Endothelial cell of umbilical vein (primary cell): ENCODE measurements at regions not wholly inside any gene's neighbourhood (a gene's known extent, or its start where the extent isn't known, plus 50 kb on each side); places are given as distances from the start of the nearest gene placed in this dataset.

Experiments used
- EZH2 ChIP-seq: IDR thresholded peaks from 2 replicates; pipeline ENCODE4 v1.6.1; 2012; ENCODE audit warnings: borderline replicate concordance, low read depth, mild to moderate bottlenecking, moderate library complexity, low read length, inconsistent platforms; ENCODE audit not compliant: severe bottlenecking
- JUN ChIP-seq: IDR thresholded peaks from 2 replicates; pipeline ENCODE4 v1.6.1; 2011; ENCODE audit warnings: borderline replicate concordance, low read depth; ENCODE audit not compliant: insufficient read length, insufficient read depth
- MAX ChIP-seq: IDR thresholded peaks from 2 replicates; pipeline ENCODE4 v1.6.1; 2011; ENCODE audit not compliant: insufficient read depth, insufficient read length
- POLR2A ChIP-seq: IDR thresholded peaks from 2 replicates; pipeline ENCODE4 v1.6.1; 2012; ENCODE audit warnings: low read depth, mild to moderate bottlenecking, control low read depth, low read length
- POLR2AphosphoS5 ChIP-seq: IDR thresholded peaks from 2 replicates; pipeline ENCODE4 v1.6.1; 2012; ENCODE audit warnings: low read depth, mild to moderate bottlenecking, control low read depth, low read length, moderate library complexity; ENCODE audit not compliant: insufficient read depth
- TF ChIP-seq, protein P1 (sequence below), 2 donors: IDR thresholded peaks; 1 replicate in 1 of 2; 2 replicates in 1 of 2; pipeline ENCODE4 v1.5.1; 2011; ENCODE audit warnings: low read length in 2 of 2, mild to moderate bottlenecking in 2 of 2, moderate library complexity in 2 of 2, control low read depth in 1 of 2, inconsistent platforms in 1 of 2, low read depth in 1 of 2; ENCODE audit not compliant: insufficient read depth in 1 of 2; ENCODE audit errors: extremely low read depth in 1 of 2

DNA sequence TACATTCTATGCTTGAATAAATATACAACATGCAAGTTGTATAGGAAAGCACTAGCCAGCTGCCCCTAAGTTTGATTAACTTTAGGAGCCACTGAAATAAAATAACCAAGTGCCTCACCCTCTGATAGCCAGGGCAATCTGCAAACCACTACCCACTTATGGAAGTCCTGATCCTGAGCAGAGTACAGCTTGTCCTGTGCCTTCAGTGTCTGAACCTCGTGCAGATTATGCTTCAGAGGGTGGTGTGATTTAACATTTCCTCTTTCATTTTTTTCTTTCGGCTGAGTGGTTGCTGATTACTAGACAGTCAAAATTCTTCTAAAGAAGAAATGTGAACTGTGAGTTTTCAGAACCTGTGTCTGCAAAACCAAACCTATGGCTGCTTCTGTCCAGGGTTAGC, 327.7 kb downstream of the PIK3R1 start:
- TF ChIP-seq, protein P1, sequence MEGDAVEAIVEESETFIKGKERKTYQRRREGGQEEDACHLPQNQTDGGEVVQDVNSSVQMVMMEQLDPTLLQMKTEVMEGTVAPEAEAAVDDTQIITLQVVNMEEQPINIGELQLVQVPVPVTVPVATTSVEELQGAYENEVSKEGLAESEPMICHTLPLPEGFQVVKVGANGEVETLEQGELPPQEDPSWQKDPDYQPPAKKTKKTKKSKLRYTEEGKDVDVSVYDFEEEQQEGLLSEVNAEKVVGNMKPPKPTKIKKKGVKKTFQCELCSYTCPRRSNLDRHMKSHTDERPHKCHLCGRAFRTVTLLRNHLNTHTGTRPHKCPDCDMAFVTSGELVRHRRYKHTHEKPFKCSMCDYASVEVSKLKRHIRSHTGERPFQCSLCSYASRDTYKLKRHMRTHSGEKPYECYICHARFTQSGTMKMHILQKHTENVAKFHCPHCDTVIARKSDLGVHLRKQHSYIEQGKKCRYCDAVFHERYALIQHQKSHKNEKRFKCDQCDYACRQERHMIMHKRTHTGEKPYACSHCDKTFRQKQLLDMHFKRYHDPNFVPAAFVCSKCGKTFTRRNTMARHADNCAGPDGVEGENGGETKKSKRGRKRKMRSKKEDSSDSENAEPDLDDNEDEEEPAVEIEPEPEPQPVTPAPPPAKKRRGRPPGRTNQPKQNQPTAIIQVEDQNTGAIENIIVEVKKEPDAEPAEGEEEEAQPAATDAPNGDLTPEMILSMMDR (IDR thresholded peaks at IDR 0.05; ENCODE audit: extremely low read depth in 1 of 2, insufficient read depth in 1 of 2, low read depth in 1 of 2, low read length in 2 of 2): no peak
- no peak for TF ChIP-seq EZH2
- TF ChIP-seq POLR2AphosphoS5: no peak
- no peak for TF ChIP-seq MAX
- TF ChIP-seq POLR2A: no peak
- no peak for TF ChIP-seq JUN
